MM.1S (cell line): ENCODE measurements at regions not wholly inside any gene's neighbourhood (a gene's known extent, or its start where the extent isn't known, plus 50 kb on each side); places are given as distances from the start of the nearest gene placed in this dataset.

Experiments
- EZH2 ChIP-seq: fragments of 300-600 bp; sonication (generic); optimal IDR thresholded peaks from 2 replicates; pipeline ENCODE3; 2017; ENCODE audit warnings: low read depth, mild to moderate bottlenecking, antibody characterized with exemption, low read length, mixed read lengths
- EZH2phosphoT487 ChIP-seq: fragments of 300-600 bp; sonication (generic); IDR thresholded peaks from 2 replicates; pipeline ENCODE4 v1.6.1; 2018; ENCODE audit warnings: antibody characterized with exemption, low read length
- TF ChIP-seq, protein P1 (sequence below): fragments of 300-600 bp; sonication (generic); IDR thresholded peaks from 2 replicates; pipeline ENCODE4 v1.5.1; 2016; ENCODE audit warnings: antibody characterized with exemption, low read length, mixed read lengths

DNA sequence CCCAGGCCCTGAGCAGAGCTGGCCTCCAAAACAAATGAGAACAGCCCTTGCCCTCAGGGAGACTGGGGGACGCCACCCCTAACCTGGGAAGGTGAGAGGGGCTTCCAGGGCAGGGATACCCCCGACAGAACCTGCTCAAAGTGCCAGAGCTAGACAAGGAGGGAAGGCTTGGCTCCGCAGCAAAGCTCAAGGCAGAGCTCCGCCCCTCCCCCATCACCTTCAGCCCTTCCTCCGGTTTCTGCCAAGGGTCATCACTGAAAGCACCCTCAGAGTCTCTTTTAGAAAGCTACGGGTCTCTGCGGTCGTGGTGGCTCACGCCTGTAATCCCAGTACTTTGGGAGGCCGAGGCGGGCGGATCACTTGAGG is 73.4 kb upstream of the CUX1 start:
- TF ChIP-seq, protein P1, sequence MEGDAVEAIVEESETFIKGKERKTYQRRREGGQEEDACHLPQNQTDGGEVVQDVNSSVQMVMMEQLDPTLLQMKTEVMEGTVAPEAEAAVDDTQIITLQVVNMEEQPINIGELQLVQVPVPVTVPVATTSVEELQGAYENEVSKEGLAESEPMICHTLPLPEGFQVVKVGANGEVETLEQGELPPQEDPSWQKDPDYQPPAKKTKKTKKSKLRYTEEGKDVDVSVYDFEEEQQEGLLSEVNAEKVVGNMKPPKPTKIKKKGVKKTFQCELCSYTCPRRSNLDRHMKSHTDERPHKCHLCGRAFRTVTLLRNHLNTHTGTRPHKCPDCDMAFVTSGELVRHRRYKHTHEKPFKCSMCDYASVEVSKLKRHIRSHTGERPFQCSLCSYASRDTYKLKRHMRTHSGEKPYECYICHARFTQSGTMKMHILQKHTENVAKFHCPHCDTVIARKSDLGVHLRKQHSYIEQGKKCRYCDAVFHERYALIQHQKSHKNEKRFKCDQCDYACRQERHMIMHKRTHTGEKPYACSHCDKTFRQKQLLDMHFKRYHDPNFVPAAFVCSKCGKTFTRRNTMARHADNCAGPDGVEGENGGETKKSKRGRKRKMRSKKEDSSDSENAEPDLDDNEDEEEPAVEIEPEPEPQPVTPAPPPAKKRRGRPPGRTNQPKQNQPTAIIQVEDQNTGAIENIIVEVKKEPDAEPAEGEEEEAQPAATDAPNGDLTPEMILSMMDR: no peak
- TF ChIP-seq EZH2phosphoT487 (no peak), EZH2 (no peak)
